Ammon's horn (tissue), 1 donor: ENCODE measurements at regions not wholly inside any gene's neighbourhood (a gene's known extent, or its start where the extent isn't known, plus 50 kb on each side); places are given as distances from the start of the nearest gene placed in this dataset.
"Not testable (repeated sequence)": the region's sequence is repeated elsewhere in the genome, so short reads cannot be mapped to it uniquely, and the experiment has no call there.

Experiments used
- DNase-seq: peaks from one replicate; pipeline ENCODE4 v3.0.0-alpha.2; 2016; ENCODE audit warnings: low spot score

- DNase-seq, result no peak
These were observed 117.2 kb upstream of the CCND2 start for GRCh38 chr12:4156317-4156716.

GRCh38 chr12:4154672-4155225, 118.8 kb upstream of the CCND2 start:
- no peak for DNase-seq

- DNase-seq, result no peak
These were observed 120.1 kb upstream of the CCND2 start for GRCh38 chr12:4153343-4153892.

GRCh38 chr12:4152145-4152795, 121.3 kb upstream of the CCND2 start:
- no peak for DNase-seq

- no peak for DNase-seq
These were observed 122.0 kb upstream of the CCND2 start for GRCh38 chr12:4151362-4152121.

- not testable (repeated sequence) for DNase-seq
These were observed 123.2 kb upstream of the CCND2 start for GRCh38 chr12:4150355-4150754.

- DNase-seq, result peak; percentile 64
These were observed 125.0 kb upstream of the CCND2 start for GRCh38 chr12:4148418-4149056.

GRCh38 chr12:4147031-4147481, 126.5 kb upstream of the CCND2 start:
- no peak for DNase-seq

- DNase-seq, result no peak
These were observed 127.3 kb upstream of the CCND2 start for GRCh38 chr12:4145990-4146859.

GRCh38 chr12:4144676-4145075, 128.9 kb upstream of the CCND2 start:
- no peak for DNase-seq

- no peak for DNase-seq
These were observed 129.7 kb upstream of the CCND2 start for GRCh38 chr12:4143896-4144295.

- no peak for DNase-seq
These were observed 132.0 kb upstream of the CCND2 start for GRCh38 chr12:4141348-4142270.

GRCh38 chr12:4140581-4141301, 132.8 kb upstream of the CCND2 start:
- no peak for DNase-seq

- DNase-seq, result no peak
These were observed 134.4 kb upstream of the CCND2 start for GRCh38 chr12:4139191-4139590.

GRCh38 chr12:4138532-4138931, 135.0 kb upstream of the CCND2 start:
- not testable (repeated sequence) for DNase-seq

- DNase-seq, result no peak
These were observed 135.5 kb upstream of the CCND2 start for GRCh38 chr12:4138051-4138450.

- no peak for DNase-seq
These were observed 136.1 kb upstream of the CCND2 start for GRCh38 chr12:4137441-4137840.

GRCh38 chr12:4137015-4137414, 136.5 kb upstream of the CCND2 start:
- peak; percentile 47 for DNase-seq

- peak; percentile 52 for DNase-seq
These were observed 137.5 kb upstream of the CCND2 start for GRCh38 chr12:4135919-4136605.
